ENCODE measurements at regions not wholly inside any gene's neighbourhood (a gene's known extent, or its start where the extent isn't known, plus 50 kb on each side); places are given as distances from the start of the nearest gene placed in this dataset.
A peak's percentile ranks its signal among the peaks of the same experiment; 100 is the strongest.

GRCh38 chr12:86744547-86745212 is 488.5 kb upstream of the MGAT4C start:
- DNase-seq (ENCODE audit: low spot score): no peak
- no peak for TF ChIP-seq CTCF (IDR thresholded peaks at IDR 0.05; ENCODE audit: extremely low read depth, missing control alignments)

- DNase-seq (ENCODE audit: low spot score): no peak
- TF ChIP-seq CTCF (IDR thresholded peaks at IDR 0.05; ENCODE audit: extremely low read depth, missing control alignments): no peak
Observed at GRCh38 chr12:86743875-86744536, 487.8 kb upstream of the MGAT4C start.

GRCh38 chr12:86741531-86741930 is 485.3 kb upstream of the MGAT4C start:
- DNase-seq (ENCODE audit: low spot score): no peak

GRCh38 chr12:86735851-86736250 is 479.7 kb upstream of the MGAT4C start:
- TF ChIP-seq CTCF (IDR thresholded peaks at IDR 0.05; ENCODE audit: extremely low read depth, missing control alignments): no peak
- peak; percentile 2 for DNase-seq (ENCODE audit: low spot score)

More at GRCh38 chr12:86741531-86741930, 485.3 kb upstream of the MGAT4C start:
- TF ChIP-seq CTCF (IDR thresholded peaks at IDR 0.05; ENCODE audit: extremely low read depth, missing control alignments): no peak

DNA sequence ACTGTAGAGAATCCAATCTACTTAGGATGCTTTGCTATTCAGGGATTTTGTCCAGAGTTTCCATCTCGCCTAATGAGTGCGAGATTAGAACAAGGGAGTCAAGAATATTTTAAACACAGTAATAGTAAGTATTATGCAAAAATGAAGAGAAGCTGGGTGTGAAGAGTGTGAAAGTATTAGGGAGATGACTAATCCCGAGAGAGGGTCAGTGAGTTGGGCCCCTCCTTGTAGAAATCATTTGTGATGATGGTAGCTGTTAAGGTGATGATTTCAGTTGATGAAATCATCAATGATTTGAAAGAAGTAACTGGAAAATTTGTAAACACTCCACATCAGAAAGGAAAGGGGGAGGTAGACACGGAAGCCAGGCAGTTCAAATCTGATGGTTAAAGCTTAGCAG is 478.9 kb upstream of the MGAT4C start:
- no peak for DNase-seq (ENCODE audit: low spot score)
- no peak for TF ChIP-seq CTCF (IDR thresholded peaks at IDR 0.05; ENCODE audit: extremely low read depth, missing control alignments)

- no peak for TF ChIP-seq CTCF (IDR thresholded peaks at IDR 0.05; ENCODE audit: extremely low read depth, missing control alignments)
- DNase-seq (ENCODE audit: low spot score): no peak
Observed at GRCh38 chr12:86730233-86730632, 474.0 kb upstream of the MGAT4C start.

GRCh38 chr12:86729739-86730138 is 473.5 kb upstream of the MGAT4C start:
- DNase-seq (ENCODE audit: low spot score): no peak
- TF ChIP-seq CTCF (IDR thresholded peaks at IDR 0.05; ENCODE audit: extremely low read depth, missing control alignments): no peak

Data from GM20000 (cell line).